C1 segment of cervical spinal cord (tissue), 14 donors: ENCODE measurements at regions not wholly inside any gene's neighbourhood (a gene's known extent, or its start where the extent isn't known, plus 50 kb on each side); places are given as distances from the start of the nearest gene placed in this dataset.

ENCODE experiments used
- DNase-seq, 14 donors: peaks; one replicate each; lab custom pipeline; 2025; lab: John Stamatoyannopoulos, UW

DNA sequence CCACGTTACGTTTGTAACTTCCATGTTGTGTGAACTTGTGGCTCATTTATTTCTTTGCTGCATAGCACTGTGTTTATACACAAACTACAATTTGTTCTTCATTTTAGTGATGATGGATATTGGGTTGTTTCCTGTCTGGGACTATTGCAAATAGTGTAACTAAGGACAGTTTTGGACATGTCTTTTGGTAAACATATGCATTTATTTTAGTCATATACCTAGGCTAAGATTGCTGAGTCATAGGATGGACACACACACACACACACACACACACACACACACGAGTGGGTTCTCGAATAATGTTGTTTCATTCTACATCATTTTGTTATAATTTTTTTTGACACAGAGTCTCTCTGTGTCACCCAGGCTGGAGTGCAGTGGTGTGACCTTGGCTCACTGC, 123.5 kb upstream of the CAND1 start:
- no peak for DNase-seq

DNA sequence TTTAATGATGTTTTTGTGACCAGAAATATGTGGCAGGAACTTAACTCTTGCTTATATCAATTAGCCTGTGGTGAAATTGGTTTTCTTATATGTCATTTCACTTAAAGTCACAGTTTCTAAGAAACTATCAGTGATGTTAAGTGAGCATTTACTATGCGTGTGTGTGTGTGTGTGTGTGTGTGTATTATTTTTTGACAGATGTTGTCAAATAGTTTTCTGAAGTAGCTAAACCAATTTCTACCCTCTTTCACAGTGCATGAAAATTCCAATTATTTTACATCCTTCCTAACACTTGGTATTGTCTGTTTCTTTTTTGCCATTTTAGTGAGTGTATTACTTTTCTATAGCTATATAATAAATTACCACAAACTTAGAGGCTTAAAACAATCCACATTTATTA, 122.1 kb upstream of the CAND1 start:
- no peak for DNase-seq

DNA sequence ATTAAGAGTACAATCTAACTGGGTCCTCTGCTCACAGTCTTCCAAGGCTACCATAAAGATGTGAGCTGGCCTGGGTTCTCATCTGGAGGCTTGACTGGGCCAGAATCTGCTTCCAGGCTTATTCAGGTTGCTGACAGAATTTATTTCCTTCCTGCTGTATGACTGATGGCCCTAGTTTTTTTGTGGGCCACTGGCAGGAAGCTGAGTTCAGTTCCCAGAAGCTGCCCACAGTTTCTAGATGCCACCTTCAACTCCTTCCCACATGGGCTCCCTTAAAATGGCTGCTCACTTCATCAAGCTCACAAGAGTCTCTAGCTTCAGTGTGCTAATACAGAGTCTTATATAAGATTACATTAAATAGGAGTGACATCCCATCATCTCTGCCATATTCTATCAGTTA, 121.7 kb upstream of the CAND1 start:
- no peak for DNase-seq

DNA sequence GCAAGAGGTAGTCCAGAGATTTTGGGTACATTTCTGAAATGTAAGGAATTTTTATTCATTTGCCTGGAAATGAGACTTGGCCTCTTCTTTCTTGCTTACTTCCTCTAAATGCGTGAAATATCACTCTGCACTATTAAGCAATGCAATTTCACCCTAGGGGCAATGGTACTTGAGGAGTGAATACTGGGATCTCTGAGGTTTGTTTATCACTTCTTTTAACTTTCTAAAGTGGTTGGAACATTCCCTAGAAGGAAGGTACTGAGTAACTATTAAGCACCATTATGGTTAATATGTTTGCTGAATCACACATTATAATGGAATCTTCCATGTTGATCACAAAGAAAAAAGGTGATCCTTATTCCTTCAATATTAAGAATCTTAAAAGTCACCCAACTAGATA, 120.9 kb upstream of the CAND1 start:
- no peak for DNase-seq

DNA sequence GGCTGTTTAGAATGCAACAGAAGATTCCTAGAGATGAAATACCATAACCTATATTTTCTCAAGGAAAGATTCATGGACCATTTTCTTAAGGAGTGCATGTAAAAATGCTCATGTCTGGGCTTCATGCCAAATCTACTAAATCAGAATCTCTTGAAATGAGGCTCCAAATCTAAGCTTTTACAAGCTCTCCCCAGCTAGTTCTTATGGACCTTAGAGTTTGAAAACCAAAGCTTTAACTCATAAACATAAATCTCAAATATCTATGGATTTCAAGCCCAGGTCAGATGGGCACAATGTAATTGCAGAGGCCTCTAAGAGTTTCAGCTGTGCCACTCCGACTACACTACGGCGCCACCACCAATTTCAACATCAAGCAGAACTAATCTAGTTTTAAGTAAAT, 117.3 kb upstream of the CAND1 start:
- DNase-seq = no peak

DNA sequence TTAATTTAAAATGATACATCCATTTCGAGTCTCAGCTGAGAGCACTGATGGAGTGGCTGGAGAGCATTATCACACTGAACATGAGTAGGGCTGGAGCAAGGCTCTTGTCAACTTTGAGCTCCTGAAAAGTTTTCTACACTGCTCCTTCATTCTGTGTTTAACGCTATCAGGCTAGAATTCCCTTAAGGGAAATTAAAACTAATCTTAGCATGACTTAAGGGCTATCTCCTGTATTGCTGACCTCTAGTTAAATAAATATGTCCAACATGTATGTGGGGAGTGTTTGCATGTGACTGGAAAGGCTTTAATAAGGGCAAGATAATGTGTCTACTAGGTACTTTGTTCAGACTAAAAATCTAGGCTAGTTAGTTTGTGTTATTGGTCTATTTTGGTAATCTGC, 116.7 kb upstream of the CAND1 start:
- DNase-seq = no peak

DNA sequence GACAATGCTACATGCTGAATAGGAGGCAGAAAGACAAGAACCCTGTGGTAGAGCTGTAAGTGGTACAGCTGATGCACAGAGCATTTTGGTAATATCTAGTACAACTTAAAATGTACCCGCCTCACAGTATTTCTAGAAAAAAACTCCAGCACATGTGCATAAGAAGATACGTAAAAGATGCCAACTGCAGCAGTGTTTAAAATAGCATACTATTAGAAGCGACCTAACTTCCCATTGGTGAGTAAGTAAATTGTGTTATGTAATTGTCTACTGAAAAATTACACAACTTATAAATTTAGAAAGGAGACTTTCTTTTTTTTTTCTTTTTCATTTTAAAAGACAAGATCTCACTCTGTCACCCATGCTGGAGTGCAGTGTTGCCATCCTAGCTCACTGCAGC, 114.3 kb upstream of the CAND1 start:
- DNase-seq = no peak

DNA sequence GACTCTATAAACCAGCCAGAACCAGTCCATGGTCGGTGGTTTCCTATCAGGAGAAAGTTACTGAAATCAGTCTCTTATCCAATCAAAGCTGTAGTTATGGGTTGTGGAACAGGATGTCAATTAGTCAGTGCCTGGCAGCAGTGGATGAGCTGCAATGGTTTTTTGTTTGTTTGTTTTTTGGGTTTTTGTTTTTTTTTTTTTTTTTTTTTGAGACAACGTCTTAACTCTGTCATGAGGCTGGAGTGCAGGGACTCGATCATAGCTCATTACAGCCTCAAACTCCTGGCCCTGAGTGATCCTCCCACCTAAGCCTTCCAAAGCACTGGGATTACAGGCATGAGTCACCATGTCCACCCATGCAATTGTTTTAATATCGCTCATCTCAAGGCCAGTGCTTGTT, 113.3 kb upstream of the CAND1 start:
- DNase-seq = no peak

DNA sequence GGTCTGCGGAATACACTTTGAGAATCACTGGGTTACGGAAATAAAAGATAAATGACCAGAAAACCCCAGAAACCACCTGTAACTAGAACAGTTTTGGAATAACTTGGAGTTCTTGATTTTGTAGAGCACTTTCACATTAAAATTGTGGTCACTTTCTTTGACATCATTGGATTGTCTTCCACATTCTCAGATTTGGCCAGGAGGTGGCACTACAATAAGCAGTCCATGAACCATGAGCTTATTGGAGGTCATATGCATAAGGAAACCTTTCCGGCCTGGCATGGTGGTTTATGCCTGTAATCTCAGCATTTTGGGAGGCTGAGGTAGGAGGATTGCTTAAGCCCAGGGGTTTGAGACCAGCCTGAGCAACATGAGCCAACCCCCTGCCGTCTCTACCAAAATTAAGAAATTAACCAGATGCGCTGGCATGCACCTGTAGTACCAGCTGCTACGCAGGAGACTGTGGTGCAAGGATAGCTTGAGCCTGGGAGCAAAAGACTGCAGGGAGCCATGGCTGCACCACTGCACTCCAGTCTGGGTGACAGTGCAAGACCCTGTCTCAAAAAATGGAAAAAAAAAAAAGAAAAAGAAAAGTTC, 107.7 kb upstream of the CAND1 start:
- DNase-seq = peak in 1 of 14 donors; percentile 2

DNA sequence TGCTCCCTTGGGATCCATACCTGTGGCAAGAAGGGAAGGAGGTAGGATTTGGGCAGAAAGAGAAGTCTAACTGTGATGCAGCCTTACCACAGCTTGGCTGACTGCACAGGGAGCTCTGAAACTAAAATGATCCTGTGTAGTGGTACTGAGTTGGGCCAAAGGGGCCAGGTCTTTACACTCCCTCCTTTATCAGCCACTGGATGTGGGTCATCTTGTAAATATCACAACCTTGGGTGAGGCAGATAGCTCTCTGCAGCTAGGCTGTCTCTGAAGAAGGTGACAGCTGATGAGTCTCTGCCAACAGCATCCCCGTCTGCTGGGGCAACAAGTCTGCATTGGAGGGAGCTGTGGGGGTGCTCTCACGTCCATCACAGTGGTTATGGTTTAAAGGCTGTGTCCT, 95.9 kb upstream of the CAND1 start:
- DNase-seq = no peak

DNA sequence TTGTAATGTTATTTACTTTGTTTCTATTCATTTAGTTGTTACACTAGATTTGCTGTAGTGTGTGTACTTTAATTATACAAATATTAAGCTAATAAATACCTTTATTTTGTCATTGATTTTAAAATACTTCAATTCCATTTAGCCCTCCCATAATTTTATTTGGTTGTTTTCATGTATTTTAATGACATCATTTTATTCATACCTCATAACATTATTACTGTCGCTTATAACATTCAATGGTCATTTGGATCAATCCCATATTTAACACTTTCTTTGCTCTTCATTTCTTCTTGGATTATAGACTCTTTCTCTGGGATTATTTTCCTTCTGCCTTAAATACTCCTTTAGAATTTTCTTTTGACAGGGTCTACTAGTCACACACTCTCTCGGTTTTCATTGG, 86.6 kb upstream of the CAND1 start:
- no peak for DNase-seq

DNA sequence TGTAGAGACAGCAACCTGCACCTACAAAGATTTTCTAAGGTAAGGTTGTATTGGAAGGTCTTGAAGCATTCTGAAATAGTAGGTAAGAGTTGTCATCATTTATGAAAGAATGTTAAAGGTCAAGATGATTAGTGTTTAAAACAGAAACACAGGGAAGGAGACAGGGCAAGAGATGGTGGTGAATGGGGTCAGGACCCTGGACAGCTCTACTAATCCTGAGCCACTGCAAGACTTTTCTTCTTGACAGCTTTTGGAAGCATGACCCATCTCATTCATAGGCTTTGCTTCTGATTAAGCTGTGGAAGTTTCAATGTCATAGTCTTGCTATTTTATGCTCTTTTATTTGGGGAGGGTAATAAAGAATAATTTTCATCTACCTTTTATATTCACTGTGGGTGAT, 75.5 kb upstream of the CAND1 start:
- DNase-seq = no peak

DNA sequence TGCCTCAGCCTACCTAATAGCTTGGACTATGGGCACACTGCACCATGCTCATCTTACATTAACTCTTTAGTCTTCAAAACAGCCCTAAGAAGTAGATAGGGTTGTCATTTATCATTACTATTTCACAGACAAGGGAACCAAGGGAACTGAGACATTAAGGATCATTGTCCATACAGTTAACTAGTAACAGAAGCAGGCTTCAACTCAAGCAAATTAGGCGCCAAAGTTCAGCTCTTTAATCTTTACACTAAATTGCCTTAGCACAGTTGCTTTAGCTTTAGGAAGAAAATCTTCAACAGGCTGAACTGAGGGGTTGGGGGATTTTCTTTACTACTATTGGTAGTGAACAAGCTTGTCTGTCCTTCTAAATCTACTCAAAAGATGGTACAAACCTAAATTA, 68.8 kb upstream of the CAND1 start:
- no peak for DNase-seq

DNA sequence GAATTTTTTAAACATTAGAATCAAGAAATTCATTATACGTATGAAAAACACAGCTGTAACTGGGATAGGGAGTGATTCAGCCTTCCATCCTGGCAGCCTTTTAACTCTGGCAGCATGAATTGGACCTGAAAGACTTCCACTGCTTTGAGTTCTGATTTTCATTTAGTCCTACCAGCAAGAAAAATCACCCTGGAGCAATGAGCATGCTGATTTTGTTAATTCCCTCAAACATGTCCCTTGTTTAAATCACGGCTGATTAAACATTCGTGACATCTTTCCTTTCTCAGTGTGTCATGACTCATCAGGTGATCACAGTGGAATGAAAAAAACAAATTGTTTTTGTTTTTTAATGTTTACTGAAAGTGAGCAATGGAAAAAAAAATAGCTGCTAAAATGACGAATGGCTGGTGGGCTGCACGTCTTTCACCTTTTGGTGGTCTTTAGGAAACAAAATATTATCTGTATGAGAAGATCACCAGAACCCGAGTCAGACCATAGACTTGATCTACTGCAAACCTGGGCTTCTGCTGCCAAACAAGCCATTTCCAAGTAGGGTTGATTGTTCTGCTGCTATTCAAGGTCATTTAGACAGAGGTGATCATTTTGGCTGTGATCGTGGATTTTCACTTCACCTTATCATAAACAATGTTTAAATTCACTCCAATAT, 67.0 kb upstream of the CAND1 start:
- DNase-seq = no peak

DNA sequence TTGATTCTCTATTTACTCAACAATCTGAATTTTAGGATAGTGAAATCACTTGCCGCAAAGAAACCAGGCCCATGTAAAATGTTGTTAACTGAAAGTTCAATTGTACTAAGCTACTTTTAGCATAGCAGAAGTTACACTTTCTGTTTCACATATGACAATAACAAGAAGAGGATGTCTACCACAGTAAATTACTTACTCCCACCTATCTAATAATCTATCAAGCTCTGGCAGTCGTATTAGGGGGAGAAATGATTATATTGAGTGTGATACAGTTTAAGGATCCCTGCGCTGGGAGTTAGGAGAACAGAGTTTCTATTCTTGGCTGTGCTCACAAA, 66.5 kb upstream of the CAND1 start:
- no peak for DNase-seq

DNA sequence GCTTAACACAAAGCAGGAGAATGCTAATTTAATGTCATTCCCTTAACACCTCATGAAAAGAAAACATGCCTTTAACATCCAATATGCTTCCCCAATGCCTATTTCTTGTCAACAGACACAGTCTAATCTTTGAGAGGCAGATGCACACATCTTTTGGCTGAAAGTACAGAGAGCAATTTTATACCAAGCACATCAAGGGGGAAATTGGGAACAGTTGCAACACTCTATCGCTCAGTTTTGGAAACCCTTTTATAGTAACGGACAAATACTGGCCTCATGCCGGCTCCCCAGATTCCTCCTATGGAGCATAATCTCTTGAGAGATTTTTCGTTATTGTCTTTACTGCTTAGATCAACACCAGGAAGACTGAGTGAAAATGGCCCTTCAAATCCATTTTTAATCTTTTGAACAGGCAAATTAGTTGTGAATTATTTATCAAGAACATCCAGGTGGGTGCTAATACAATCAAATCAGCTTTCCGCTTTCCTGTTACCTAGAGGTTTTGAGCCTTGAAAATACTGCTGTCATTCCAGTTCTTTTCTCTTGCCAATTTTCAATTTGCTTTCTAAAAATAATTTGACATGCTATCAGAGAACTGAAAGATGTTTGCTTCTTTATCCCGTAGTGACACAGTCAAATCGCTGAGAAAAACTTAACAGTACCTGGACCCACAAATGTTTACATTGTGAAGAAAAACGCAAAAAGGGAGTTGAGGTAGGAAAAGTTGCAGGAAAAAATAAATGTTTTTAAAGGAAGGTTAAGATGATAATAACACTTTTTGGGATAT, 60.7 kb upstream of the CAND1 start:
- no peak for DNase-seq

DNA sequence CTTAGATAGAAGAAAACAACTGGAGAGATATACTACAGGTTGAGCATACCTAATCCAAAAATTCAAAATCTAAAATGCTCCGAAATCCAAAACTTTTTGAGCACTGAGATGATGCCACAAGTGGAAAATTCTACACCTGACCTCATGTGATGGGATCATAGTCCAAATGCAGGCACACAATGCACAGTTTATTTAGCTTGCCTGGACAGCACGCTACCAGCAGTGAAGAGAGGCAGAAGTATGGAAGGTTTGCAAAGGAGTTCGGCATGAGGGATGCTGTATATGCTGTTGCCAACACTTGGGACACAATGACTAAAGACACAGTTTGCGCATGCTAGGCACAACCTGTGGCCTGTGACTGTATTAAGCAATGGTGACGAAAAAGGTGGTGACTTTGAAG, 58.1 kb upstream of the CAND1 start:
- DNase-seq = no peak

DNA sequence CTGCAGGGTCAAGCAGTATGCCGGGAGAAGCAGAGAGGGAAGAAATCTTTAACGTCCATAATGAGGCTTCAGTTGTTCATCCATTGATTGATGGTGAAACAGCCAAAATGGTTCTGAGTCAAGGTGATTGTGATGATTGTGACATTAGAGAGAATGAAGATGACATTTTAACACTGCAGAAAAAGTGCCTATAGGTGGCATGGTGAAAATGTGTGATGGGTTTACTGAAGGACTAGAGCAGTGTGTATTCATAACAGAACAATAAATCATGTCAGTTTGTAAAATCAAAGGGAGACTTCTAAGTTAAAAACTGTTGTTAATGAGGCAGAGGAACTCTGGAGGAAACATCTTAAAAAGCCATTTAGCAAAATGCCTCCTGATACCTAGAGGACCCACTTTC, 57.7 kb upstream of the CAND1 start:
- DNase-seq = no peak

DNA sequence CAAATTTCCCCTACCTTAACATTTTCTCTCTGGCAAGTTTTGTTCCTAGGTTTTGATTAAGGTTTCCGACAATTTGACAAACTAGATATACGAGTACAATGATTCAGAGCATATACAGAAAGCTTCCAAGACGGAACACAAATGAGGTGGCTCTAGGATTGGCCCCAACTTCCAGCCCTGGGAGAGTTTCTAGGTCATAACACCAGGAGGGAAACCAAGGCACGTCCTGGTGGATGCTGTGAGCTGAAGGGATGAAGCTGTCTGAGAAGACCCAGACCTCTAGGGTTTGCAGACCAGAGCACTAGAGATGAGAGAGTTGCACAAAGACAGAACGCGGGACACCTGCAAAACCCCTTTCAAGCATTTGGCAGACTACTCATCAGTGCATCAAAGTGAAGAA, 51.5 kb upstream of the CAND1 start:
- no peak for DNase-seq
